ENCODE measurements at regions not wholly inside any gene's neighbourhood (a gene's known extent, or its start where the extent isn't known, plus 50 kb on each side); places are given as distances from the start of the nearest gene placed in this dataset.

DNA sequence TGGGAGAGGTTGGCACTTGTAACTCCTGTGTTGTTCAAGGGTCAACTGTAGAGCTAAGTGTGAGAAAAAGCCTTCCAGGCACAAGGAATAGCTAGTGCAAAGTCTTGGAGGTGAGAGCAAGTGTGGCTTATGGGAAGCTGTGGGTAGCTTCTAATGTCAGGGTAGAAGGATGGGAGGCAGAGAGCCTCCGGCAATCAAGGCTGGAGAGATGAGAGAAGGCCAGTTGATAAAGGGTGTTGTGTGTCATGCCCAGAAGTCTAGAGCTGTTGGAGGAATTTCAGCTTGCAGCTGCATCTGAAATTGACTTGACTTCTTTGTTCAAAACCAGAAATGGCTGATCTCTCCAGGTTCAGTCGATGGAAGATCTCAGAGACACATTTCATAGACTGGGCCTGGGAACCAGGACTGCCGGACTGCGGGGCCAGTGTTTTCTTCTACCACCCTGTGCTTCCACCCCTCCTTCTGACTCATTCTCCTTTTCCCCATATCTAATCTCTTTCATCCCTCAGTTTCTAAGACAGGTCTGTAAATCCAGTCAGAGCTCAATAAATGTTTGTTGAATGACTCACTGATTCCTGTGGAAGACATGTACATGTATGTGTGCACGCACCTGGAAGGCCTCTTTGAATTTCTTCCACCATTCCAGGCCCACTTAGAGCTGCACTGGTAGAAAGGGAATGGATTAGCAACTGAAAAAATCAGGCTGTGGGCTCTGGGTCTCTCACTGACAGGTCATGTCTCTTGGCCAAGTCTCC is 67.8 kb upstream of the KLF4 start:
- ATAC-seq (ENCODE audit: low FRiP score) (peak; percentile 14), DNase-seq (ENCODE audit: low spot score) (no peak)
- TF ChIP-seq, protein P1, sequence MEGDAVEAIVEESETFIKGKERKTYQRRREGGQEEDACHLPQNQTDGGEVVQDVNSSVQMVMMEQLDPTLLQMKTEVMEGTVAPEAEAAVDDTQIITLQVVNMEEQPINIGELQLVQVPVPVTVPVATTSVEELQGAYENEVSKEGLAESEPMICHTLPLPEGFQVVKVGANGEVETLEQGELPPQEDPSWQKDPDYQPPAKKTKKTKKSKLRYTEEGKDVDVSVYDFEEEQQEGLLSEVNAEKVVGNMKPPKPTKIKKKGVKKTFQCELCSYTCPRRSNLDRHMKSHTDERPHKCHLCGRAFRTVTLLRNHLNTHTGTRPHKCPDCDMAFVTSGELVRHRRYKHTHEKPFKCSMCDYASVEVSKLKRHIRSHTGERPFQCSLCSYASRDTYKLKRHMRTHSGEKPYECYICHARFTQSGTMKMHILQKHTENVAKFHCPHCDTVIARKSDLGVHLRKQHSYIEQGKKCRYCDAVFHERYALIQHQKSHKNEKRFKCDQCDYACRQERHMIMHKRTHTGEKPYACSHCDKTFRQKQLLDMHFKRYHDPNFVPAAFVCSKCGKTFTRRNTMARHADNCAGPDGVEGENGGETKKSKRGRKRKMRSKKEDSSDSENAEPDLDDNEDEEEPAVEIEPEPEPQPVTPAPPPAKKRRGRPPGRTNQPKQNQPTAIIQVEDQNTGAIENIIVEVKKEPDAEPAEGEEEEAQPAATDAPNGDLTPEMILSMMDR (IDR thresholded peaks at IDR 0.05) = no peak

DNA sequence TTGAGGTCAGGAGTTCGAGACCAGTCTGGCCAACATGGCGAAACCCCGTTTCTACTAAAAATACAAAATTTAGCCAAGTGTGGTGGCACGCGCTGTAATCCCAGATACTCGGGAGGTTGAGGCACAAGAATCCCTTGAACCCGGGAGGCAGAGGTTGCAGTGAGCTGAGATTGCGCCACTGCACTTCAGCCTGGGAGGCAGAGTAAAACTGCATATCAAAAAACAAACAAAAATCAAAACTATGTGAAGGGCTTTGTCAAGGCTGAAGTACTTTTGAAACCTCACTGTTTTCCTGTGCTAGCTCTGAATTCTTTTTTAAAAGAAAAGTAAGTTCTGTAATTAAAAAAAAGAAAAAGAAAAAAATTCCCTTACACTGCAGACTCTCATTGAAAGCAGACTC is 65.1 kb upstream of the KLF4 start:
- TF ChIP-seq, protein P1 (IDR thresholded peaks at IDR 0.05) = no peak
- no peak for DNase-seq (ENCODE audit: low spot score)
- ATAC-seq (ENCODE audit: low FRiP score) = no peak

DNA sequence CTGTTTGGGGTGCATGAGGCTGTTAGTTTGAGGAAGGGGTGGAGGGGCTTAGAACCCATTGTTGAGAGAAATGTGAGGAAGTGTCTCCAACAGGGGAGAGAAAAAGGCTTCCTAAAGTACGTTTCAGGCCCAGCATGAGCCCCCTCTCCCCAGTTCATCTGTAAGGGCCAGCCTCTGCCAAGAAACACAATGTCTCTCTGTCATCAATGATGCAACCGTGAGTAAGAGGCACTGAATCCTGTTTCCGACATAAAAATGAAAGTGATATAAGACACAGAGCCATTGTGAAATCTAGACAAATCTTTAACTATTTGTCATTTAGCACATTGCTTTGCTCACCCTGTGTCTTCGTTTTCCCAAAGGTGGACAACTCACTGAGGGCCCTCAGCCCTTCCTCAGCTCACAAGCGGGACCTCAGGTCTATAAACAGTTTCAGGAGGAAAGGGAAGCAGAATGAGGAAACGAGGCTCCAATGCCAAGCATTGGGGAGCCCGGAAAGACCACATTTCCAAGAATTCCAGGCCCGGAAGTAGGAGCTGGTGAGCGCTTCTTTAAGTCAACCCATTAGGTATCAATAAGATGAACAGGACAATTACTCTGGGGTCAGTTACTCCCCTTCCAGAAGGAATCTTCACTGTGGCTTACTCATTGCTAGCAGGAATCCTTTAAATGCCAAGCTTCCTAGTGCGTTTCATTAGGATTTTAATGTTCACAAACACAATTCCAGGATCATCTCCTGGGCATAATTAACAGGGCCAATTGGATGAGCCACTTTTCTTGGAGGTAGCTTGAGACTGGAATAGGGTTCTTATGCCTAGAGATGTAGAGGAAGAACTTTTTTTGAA is 59.0 kb upstream of the KLF4 start:
- ATAC-seq (ENCODE audit: low FRiP score) = peak; percentile 85
- TF ChIP-seq, protein P1 (IDR thresholded peaks at IDR 0.05) = no peak
- DNase-seq (ENCODE audit: low spot score) = no peak

DNA sequence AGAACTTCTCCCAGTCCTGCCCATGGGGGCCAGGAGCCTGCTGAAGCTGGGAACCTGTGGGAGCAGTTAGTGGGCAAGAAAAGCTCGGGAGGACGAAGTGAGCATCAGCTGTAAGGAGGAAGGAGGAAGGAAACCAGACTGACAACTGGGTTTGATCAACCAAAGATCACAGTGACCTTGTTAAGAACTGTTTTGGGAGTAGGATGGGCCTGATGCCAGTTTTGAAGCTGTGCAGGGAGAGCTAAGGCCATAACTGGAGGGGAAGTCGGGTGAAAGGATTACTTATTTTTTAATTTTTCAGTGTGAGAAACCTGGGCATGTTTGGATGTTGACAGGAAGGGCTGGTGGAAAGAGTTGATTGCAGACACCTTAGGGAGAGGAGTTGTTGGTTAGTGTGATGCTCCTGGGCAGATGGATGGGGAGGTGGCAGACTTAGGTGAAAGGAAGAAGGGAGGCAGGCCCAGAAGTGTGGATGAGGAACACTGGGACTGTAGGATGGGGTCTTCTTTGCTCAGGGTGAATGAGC is 58.3 kb upstream of the KLF4 start:
- TF ChIP-seq, protein P1 (IDR thresholded peaks at IDR 0.05) = no peak
- peak; percentile 20 for ATAC-seq (ENCODE audit: low FRiP score)
- no peak for DNase-seq (ENCODE audit: low spot score)

DNA sequence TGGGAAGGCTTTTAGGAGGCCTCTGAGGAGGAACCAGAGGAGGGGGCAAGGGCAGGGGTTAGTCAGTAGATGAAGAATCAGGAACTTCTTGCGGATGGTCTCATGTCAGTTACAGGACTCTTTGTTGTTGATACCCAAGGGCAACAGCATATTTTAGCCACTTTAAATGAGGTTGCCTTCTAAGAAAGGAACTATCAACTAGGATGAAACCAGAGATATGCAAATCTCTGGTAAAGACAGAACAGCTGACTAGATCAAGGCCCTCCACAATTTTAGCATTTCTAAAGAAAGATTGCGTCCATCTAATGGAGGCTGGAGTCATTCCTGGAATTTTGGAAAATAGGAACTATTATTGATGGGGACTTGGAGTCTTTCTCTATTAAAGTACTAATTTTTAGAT is 57.7 kb upstream of the KLF4 start:
- ATAC-seq (ENCODE audit: low FRiP score) (no peak), DNase-seq (ENCODE audit: low spot score) (no peak)
- TF ChIP-seq, protein P1 (IDR thresholded peaks at IDR 0.05) = no peak

DNA sequence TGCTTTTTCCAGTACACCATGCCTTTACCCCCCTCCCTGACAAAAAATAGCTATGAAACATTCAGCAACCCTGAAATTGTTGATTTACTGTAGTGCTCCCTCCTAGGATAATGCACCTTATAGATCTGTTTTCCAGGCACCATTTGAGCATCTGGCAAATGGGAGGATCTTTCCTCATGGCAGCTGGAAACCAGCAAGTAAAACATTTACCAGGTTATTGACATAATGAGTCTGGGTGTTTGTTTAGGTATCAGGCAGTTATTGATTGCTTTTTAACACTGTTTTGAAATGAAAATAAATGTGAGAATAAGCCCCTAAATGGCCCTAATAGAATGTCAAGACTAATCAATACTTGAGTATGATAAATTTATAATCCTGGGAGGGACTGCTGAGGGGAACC is 57.3 kb upstream of the KLF4 start:
- TF ChIP-seq, protein P1 (IDR thresholded peaks at IDR 0.05) = no peak
- no peak for ATAC-seq (ENCODE audit: low FRiP score)
- no peak for DNase-seq (ENCODE audit: low spot score)
